Endothelial cell of umbilical vein (primary cell): ENCODE measurements at regions not wholly inside any gene's neighbourhood (a gene's known extent, or its start where the extent isn't known, plus 50 kb on each side); places are given as distances from the start of the nearest gene placed in this dataset.

Experiments
- BruUV-seq: library from RNA; stranded (reverse); fragments of 400-500 nt; replicated peaks from 2 replicates; lab custom pipeline; 2021; lab: Mats Ljungman, UMichigan
- CTCF ChIA-PET: fragments of 300-600, 350-600 bp; sonication (Branson Sonifier 250); formaldehyde crosslinking; loops from one replicate; lab custom pipeline; 2021; ENCODE audit warnings: antibody characterized with exemption, inconsistent platforms; lab: Charles Lee
- POLR2A ChIA-PET: fragments of 300-600, 350-600 bp; sonication (Branson Sonifier 250); formaldehyde crosslinking; loops from one replicate; lab custom pipeline; 2021; ENCODE audit warnings: antibody characterized with exemption, inconsistent platforms; lab: Charles Lee
- DNase-seq: peaks from one replicate; pipeline ENCODE4 v3.0.0-alpha.2; 2011; ENCODE audit warnings: low read depth, low spot score
- FAIRE-seq: peaks from 2 replicates; lab custom pipeline; 2011; peaks lifted over from hg19 to GRCh38; lab: Jason Lieb, UNC
- H2AFZ ChIP-seq: 2 replicates; pipeline ENCODE4 v1.6.0; 2012; ENCODE audit warnings: low read depth, low read length, control low read depth, inconsistent platforms
- H3K27ac ChIP-seq: 2 replicates; pipeline ENCODE4 v1.5.1; 2011; ENCODE audit warnings: low read depth, mild to moderate bottlenecking, control low read depth, low read length, moderate library complexity; ENCODE audit not compliant: insufficient read depth
- H3K27me3 ChIP-seq, 2 experiments: 2 replicates each; pipeline versions ENCODE4 v1.6.0 to v1.6.1; 2011; ENCODE audit warnings: low read length in 2 of 2, mixed read lengths in 1 of 2; ENCODE audit not compliant: control insufficient read depth in 2 of 2, insufficient read depth in 2 of 2
- H3K36me3 ChIP-seq, 2 experiments: 2 replicates in 1 of 2; 3 replicates in 1 of 2; pipeline ENCODE4 v1.5.1; 2011; ENCODE audit warnings: low read length in 2 of 2, mild to moderate bottlenecking in 1 of 2, moderate library complexity in 1 of 2; ENCODE audit not compliant: control insufficient read depth in 2 of 2, insufficient read depth in 2 of 2; ENCODE audit errors: extremely low read depth in 1 of 2
- H3K4me1 ChIP-seq: 3 replicates; pipeline ENCODE4 v1.5.1; 2011; ENCODE audit warnings: mild to moderate bottlenecking, low read length; ENCODE audit not compliant: control insufficient read depth, insufficient read depth; ENCODE audit errors: extremely low read depth
- H3K4me2 ChIP-seq: 2 replicates; pipeline ENCODE4 v1.6.1; 2011; ENCODE audit warnings: low read length, control low read depth, mixed read lengths; ENCODE audit not compliant: insufficient read depth
- H3K4me3 ChIP-seq, 3 experiments: fragments of 200-600 bp in 1 of 3; sonication (generic), shearing (Covaris generic) in 1 of 3; replicated peaks in 1 of 3; 2 replicates each; pipeline ENCODE4 v1.5.1; 2011 to 2016; ENCODE audit warnings: control low read depth in 3 of 3, low read length in 3 of 3, mild to moderate bottlenecking in 2 of 3, inconsistent platforms in 1 of 3, low read depth in 1 of 3, moderate library complexity in 1 of 3; ENCODE audit not compliant: insufficient read depth in 1 of 3
- H3K79me2 ChIP-seq: 2 replicates; pipeline ENCODE4 v1.6.0; 2012; ENCODE audit warnings: low read length, inconsistent platforms; ENCODE audit not compliant: control insufficient read depth, insufficient read depth
- H3K9ac ChIP-seq: replicated peaks from 2 replicates; pipeline ENCODE3; 2011; ENCODE audit warnings: low read length, control low read depth; ENCODE audit not compliant: insufficient read depth; ENCODE audit errors: extremely low read depth
- H3K9me1 ChIP-seq: replicated peaks from 3 replicates; pipeline ENCODE4 v1.6.0; 2011; ENCODE audit warnings: mild to moderate bottlenecking, low read length; ENCODE audit not compliant: control insufficient read depth, insufficient read depth; ENCODE audit errors: extremely low read depth
- H3K9me3 ChIP-seq: replicated peaks from 2 replicates; pipeline ENCODE4 v1.5.1; 2012; ENCODE audit warnings: low read length, inconsistent platforms; ENCODE audit not compliant: control insufficient read depth, insufficient read depth
- H4K20me1 ChIP-seq: replicated peaks from 2 replicates; pipeline ENCODE3; 2011; ENCODE audit warnings: mild to moderate bottlenecking, low read length; ENCODE audit not compliant: control insufficient read depth, insufficient read depth; ENCODE audit errors: extremely low read depth
- EZH2 ChIP-seq: IDR thresholded peaks from 2 replicates; pipeline ENCODE4 v1.6.1; 2012; ENCODE audit warnings: borderline replicate concordance, low read depth, mild to moderate bottlenecking, moderate library complexity, low read length, inconsistent platforms; ENCODE audit not compliant: severe bottlenecking
- FOS ChIP-seq: IDR thresholded peaks from 2 replicates; pipeline ENCODE4 v1.6.1; 2011; ENCODE audit warnings: mild to moderate bottlenecking, low read length, moderate library complexity, borderline replicate concordance; ENCODE audit not compliant: insufficient read depth
- GATA2 ChIP-seq: IDR thresholded peaks from 2 replicates; pipeline ENCODE4 v1.7.0; 2011; ENCODE audit warnings: low read depth, mild to moderate bottlenecking, moderate library complexity, mixed read lengths, low read length; ENCODE audit not compliant: insufficient read length, insufficient read depth
- JUN ChIP-seq: IDR thresholded peaks from 2 replicates; pipeline ENCODE4 v1.6.1; 2011; ENCODE audit warnings: borderline replicate concordance, low read depth; ENCODE audit not compliant: insufficient read length, insufficient read depth
- MYC ChIP-seq: IDR thresholded peaks from one replicate; pipeline ENCODE4 v1.6.1; 2011; ENCODE audit warnings: mild to moderate bottlenecking, low read depth, low read length
- POLR2A ChIP-seq: IDR thresholded peaks from 2 replicates; pipeline ENCODE4 v1.6.1; 2012; ENCODE audit warnings: low read depth, mild to moderate bottlenecking, control low read depth, low read length
- POLR2AphosphoS5 ChIP-seq: IDR thresholded peaks from 2 replicates; pipeline ENCODE4 v1.6.1; 2012; ENCODE audit warnings: low read depth, mild to moderate bottlenecking, control low read depth, low read length, moderate library complexity; ENCODE audit not compliant: insufficient read depth
- dilution Hi-C: fragments of 300-500 bp; cut with MboI; formaldehyde crosslinking; loops from one replicate; pipeline ENCODE4 v1.15.0; 2019; ENCODE audit warnings: low sequenced_read_pairs; ENCODE audit not compliant: extremely low pct_ligation_motif_present
- intact Hi-C: fragments of 100-400 bp; cut with micrococcal nuclease; formaldehyde crosslinking; loops from one replicate; pipeline ENCODE4 v1.10.0; 2022
- TF ChIP-seq, protein P1 (sequence below): IDR thresholded peaks from 2 replicates; pipeline ENCODE4 v1.6.1; 2011; ENCODE audit not compliant: insufficient read depth, insufficient read length
- TF ChIP-seq, protein P2 (sequence below), 2 donors: IDR thresholded peaks; 1 replicate in 1 of 2; 2 replicates in 1 of 2; pipeline ENCODE4 v1.5.1; 2011; ENCODE audit warnings: low read length in 2 of 2, mild to moderate bottlenecking in 2 of 2, moderate library complexity in 2 of 2, control low read depth in 1 of 2, inconsistent platforms in 1 of 2, low read depth in 1 of 2; ENCODE audit not compliant: insufficient read depth in 1 of 2; ENCODE audit errors: extremely low read depth in 1 of 2

GRCh38 chr5:23991406-23991805 lies 484.0 kb downstream of the PRDM9 start:
- ChIA-PET POLR2A (no interaction called here), CTCF (no interaction called here)
- H3K9me3 ChIP-seq: no peaks in the 10 kb centered on the region
- H3K4me3 ChIP-seq: no peak overlapping the region
- FAIRE-seq (no peak), DNase-seq (no peak)
- H3K27me3 ChIP-seq: no peaks in the 10 kb centered on the region
- intact Hi-C loops (no loop called here), dilution Hi-C loops (no loop called here)
- H3K9ac ChIP-seq: no peak overlapping the region
- no peak overlapping the region for H3K4me2 ChIP-seq
- H2AFZ ChIP-seq: no peak overlapping the region
- no peaks in the 10 kb centered on the region for H3K79me2 ChIP-seq
- no peaks in the 10 kb centered on the region for H3K4me1 ChIP-seq
- H3K9me1 ChIP-seq: no peaks in the 10 kb centered on the region
- no peak overlapping the region for H3K27ac ChIP-seq
- H4K20me1 ChIP-seq: no peaks in the 10 kb centered on the region
- H3K36me3 ChIP-seq: no peaks in the 10 kb centered on the region
- TF ChIP-seq POLR2AphosphoS5 (no peak), JUN (no peak), EZH2 (no peak), POLR2A (no peak), MYC (no peak)
- TF ChIP-seq, protein P1, sequence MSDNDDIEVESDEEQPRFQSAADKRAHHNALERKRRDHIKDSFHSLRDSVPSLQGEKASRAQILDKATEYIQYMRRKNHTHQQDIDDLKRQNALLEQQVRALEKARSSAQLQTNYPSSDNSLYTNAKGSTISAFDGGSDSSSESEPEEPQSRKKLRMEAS: no peak
- BruUV-seq: no TSS peak

- Histone ChIP-seq H3K9me3 (no peaks in the 10 kb centered on the region), H3K9ac (no peak overlapping the region), H4K20me1 (no peaks in the 10 kb centered on the region), H3K79me2 (no peaks in the 10 kb centered on the region), H3K4me1 (no peaks in the 10 kb centered on the region), H3K27me3 (no peaks in the 10 kb centered on the region), H3K9me1 (no peaks in the 10 kb centered on the region), H3K4me3 (no peak overlapping the region), H3K4me2 (no peak overlapping the region), H3K27ac (no peak overlapping the region), H2AFZ (no peak overlapping the region), H3K36me3 (no peaks in the 10 kb centered on the region)
- CTCF ChIA-PET: no interaction called here
- TF ChIP-seq EZH2: no peak
- no peak for TF ChIP-seq GATA2
- no peak for TF ChIP-seq MYC
- no peak for TF ChIP-seq FOS
- TF ChIP-seq POLR2AphosphoS5: no peak
- TF ChIP-seq, protein P2, sequence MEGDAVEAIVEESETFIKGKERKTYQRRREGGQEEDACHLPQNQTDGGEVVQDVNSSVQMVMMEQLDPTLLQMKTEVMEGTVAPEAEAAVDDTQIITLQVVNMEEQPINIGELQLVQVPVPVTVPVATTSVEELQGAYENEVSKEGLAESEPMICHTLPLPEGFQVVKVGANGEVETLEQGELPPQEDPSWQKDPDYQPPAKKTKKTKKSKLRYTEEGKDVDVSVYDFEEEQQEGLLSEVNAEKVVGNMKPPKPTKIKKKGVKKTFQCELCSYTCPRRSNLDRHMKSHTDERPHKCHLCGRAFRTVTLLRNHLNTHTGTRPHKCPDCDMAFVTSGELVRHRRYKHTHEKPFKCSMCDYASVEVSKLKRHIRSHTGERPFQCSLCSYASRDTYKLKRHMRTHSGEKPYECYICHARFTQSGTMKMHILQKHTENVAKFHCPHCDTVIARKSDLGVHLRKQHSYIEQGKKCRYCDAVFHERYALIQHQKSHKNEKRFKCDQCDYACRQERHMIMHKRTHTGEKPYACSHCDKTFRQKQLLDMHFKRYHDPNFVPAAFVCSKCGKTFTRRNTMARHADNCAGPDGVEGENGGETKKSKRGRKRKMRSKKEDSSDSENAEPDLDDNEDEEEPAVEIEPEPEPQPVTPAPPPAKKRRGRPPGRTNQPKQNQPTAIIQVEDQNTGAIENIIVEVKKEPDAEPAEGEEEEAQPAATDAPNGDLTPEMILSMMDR (IDR thresholded peaks at IDR 0.05; ENCODE audit: extremely low read depth in 1 of 2, insufficient read depth in 1 of 2, low read depth in 1 of 2, low read length in 2 of 2): no peak
- TF ChIP-seq JUN: no peak
- BruUV-seq: no TSS peak
- dilution Hi-C loops: no loop called here
- FAIRE-seq (no peak), DNase-seq (no peak)
- intact Hi-C loops: no loop called here
- POLR2A ChIA-PET: no interaction called here
These were observed 487.4 kb downstream of the PRDM9 start for GRCh38 chr5:23994581-23995370.
